OCI-LY1 (cell line): ENCODE measurements at regions not wholly inside any gene's neighbourhood (a gene's known extent, or its start where the extent isn't known, plus 50 kb on each side); places are given as distances from the start of the nearest gene placed in this dataset.

Experiments used
- H2AFZ ChIP-seq: fragments of 200-600 bp; sonication (generic), shearing (Covaris generic); 2 replicates; pipeline ENCODE4 v1.6.0; 2014; ENCODE audit warnings: antibody characterized with exemption, mild to moderate bottlenecking, low read length
- H3F3A ChIP-seq: fragments of 200-600 bp; sonication (generic), shearing (Covaris generic); 2 replicates; pipeline ENCODE4 v1.6.0; 2014; ENCODE audit warnings: mild to moderate bottlenecking, antibody characterized with exemption, low read length, moderate library complexity; ENCODE audit not compliant: insufficient read depth
- H3K27ac ChIP-seq: fragments of 200-600 bp; sonication (generic); 2 replicates; pipeline ENCODE4 v1.5.1; 2014; ENCODE audit warnings: low read length, mixed run types, mild to moderate bottlenecking, low read depth; ENCODE audit not compliant: poor library complexity, severe bottlenecking
- H3K27me3 ChIP-seq: fragments of 200-600 bp; sonication (generic); 2 replicates; pipeline ENCODE4 v1.6.0; 2014; ENCODE audit warnings: antibody characterized with exemption, mild to moderate bottlenecking, low read length, moderate library complexity; ENCODE audit not compliant: insufficient read depth
- H3K36me3 ChIP-seq: fragments of 200-600 bp; sonication (generic); 2 replicates; pipeline ENCODE4 v1.6.1; 2014; ENCODE audit warnings: mild to moderate bottlenecking, antibody characterized with exemption, low read length, moderate library complexity, mixed read lengths; ENCODE audit not compliant: insufficient read depth
- H3K4me1 ChIP-seq: fragments of 200-600 bp; sonication (generic); 2 replicates; pipeline ENCODE4 v1.5.1; 2014; ENCODE audit warnings: mild to moderate bottlenecking, low read length, moderate library complexity; ENCODE audit not compliant: insufficient read depth, severe bottlenecking
- H3K4me2 ChIP-seq: fragments of 200-600 bp; sonication (generic), shearing (Covaris generic); 2 replicates; pipeline ENCODE4 v1.6.1; 2014; ENCODE audit warnings: low read length
- H3K4me3 ChIP-seq: fragments of 200-600 bp; sonication (generic); 2 replicates; pipeline ENCODE4 v1.5.1; 2014; ENCODE audit warnings: low read length, low read depth, mild to moderate bottlenecking, mixed read lengths; ENCODE audit not compliant: poor library complexity, severe bottlenecking
- H3K79me2 ChIP-seq: fragments of 200-600 bp; shearing (Covaris generic); 2 replicates; pipeline ENCODE4 v1.6.1; 2016; ENCODE audit warnings: mixed run types, low read length, mixed read lengths; ENCODE audit not compliant: insufficient read depth
- H3K9ac ChIP-seq: fragments of 200-600 bp; sonication (generic), shearing (Covaris generic); 2 replicates; pipeline ENCODE4 v1.6.1; 2014; ENCODE audit warnings: mild to moderate bottlenecking, low read length, mixed read lengths
- H3K9me2 ChIP-seq: fragments of 200-600 bp; sonication (generic), shearing (Covaris generic); 2 replicates; pipeline ENCODE4 v1.6.1; 2014; ENCODE audit warnings: low read depth, mild to moderate bottlenecking, low read length, mixed read lengths
- H3K9me3 ChIP-seq: fragments of 200-600 bp; shearing (Covaris generic); 2 replicates; pipeline ENCODE4 v1.6.1; 2014; ENCODE audit warnings: low read length, mixed read lengths
- H4K20me1 ChIP-seq: fragments of 200-600 bp; sonication (generic), shearing (Covaris generic); 2 replicates; pipeline ENCODE4 v1.6.0; 2016; ENCODE audit warnings: mild to moderate bottlenecking, low read length; ENCODE audit not compliant: insufficient read depth
- CTCF ChIP-seq: fragments of 200-600 bp; sonication (generic), shearing (Covaris generic); IDR thresholded peaks from 2 replicates; pipeline ENCODE4 v1.5.1; 2017; ENCODE audit warnings: mild to moderate bottlenecking, antibody characterized with exemption, low read length, moderate library complexity, mixed read lengths
- EZH2 ChIP-seq: fragments of 200-600 bp; sonication (generic), shearing (Covaris generic); IDR thresholded peaks from 2 replicates; pipeline ENCODE4 v1.8.0; 2017; ENCODE audit warnings: borderline replicate concordance, mixed run types, mild to moderate bottlenecking, antibody characterized with exemption, low read length, moderate library complexity, mixed read lengths

- H3K9ac ChIP-seq = no peak overlapping the region
- no peaks in the 10 kb centered on the region for H4K20me1 ChIP-seq
- H3K27me3 ChIP-seq = no peaks in the 10 kb centered on the region
- no peaks in the 10 kb centered on the region for H3K9me2 ChIP-seq
- no peaks in the 10 kb centered on the region for H3K9me3 ChIP-seq
- H3K4me1 ChIP-seq = no peaks in the 10 kb centered on the region
- H3K4me2 ChIP-seq = no peak overlapping the region
- H3K79me2 ChIP-seq = no peaks in the 10 kb centered on the region
- no peak overlapping the region for H2AFZ ChIP-seq
- H3K27ac ChIP-seq = no peak overlapping the region
- H3K4me3 ChIP-seq = no peak overlapping the region
- TF ChIP-seq EZH2 = no peak
- TF ChIP-seq CTCF = no peak
- H3F3A ChIP-seq = no peaks in the 10 kb centered on the region
- H3K36me3 ChIP-seq = no peaks in the 10 kb centered on the region
Observed at GRCh38 chr5:117954331-117954730, 1034.0 kb downstream of the DTWD2 start.

- Histone ChIP-seq H3F3A (no peaks in the 10 kb centered on the region), H3K9me3 (no peaks in the 10 kb centered on the region), H3K79me2 (no peaks in the 10 kb centered on the region), H4K20me1 (no peaks in the 10 kb centered on the region), H3K4me1 (no peaks in the 10 kb centered on the region), H3K27me3 (no peaks in the 10 kb centered on the region), H3K4me2 (no peak overlapping the region), H3K27ac (no peak overlapping the region), H3K36me3 (no peaks in the 10 kb centered on the region), H2AFZ (no peak overlapping the region), H3K4me3 (no peak overlapping the region), H3K9ac (no peak overlapping the region), H3K9me2 (no peaks in the 10 kb centered on the region)
- TF ChIP-seq CTCF (no peak), EZH2 (no peak)
Observed at GRCh38 chr5:117953272-117953671, 1035.1 kb downstream of the DTWD2 start.

GRCh38 chr5:117947836-117948235, 1040.5 kb downstream of the DTWD2 start:
- no peak overlapping the region for H2AFZ ChIP-seq
- H3K27me3 ChIP-seq = no peaks in the 10 kb centered on the region
- no peaks in the 10 kb centered on the region for H3K79me2 ChIP-seq
- H3F3A ChIP-seq = no peaks in the 10 kb centered on the region
- H3K9me2 ChIP-seq = no peaks in the 10 kb centered on the region
- H3K4me3 ChIP-seq = no peak overlapping the region
- TF ChIP-seq CTCF (no peak), EZH2 (no peak)
- no peaks in the 10 kb centered on the region for H3K4me1 ChIP-seq
- no peak overlapping the region for H3K4me2 ChIP-seq
- H3K36me3 ChIP-seq = no peaks in the 10 kb centered on the region
- H3K27ac ChIP-seq = no peak overlapping the region
- no peaks in the 10 kb centered on the region for H3K9me3 ChIP-seq
- no peak overlapping the region for H3K9ac ChIP-seq
- H4K20me1 ChIP-seq = no peaks in the 10 kb centered on the region
